Sciatic nerve (tissue), 2 donors: ENCODE measurements at regions not wholly inside any gene's neighbourhood (a gene's known extent, or its start where the extent isn't known, plus 50 kb on each side); places are given as distances from the start of the nearest gene placed in this dataset.
"Not testable (repeated sequence)": the region's sequence is repeated elsewhere in the genome, so short reads cannot be mapped to it uniquely, and the experiment has no call there.

Experiments
- ATAC-seq: fragments of 200-7000 bp; cut with Tn5 transposase; one replicate; pipeline ENCODE4 v1.9.1; 2020; ENCODE audit warnings: mild to moderate bottlenecking, moderate library complexity
- DNase-seq: peaks from one replicate; pipeline ENCODE4 v3.0.0-alpha.2; 2020; ENCODE audit warnings: low spot score
- intact Hi-C: fragments of 100-400 bp; cut with DNase I; formaldehyde crosslinking; loops from one replicate; pipeline ENCODE4 v1.14.2; 2022
- donor health status: DM: no; HTN: no; CAD: no.
- donor health status: DM: no; HTN: no; CAD: no.

GRCh38 chr6:18656506-18656905 is 269.4 kb downstream of the RNF144B start:
- no peak for DNase-seq
- intact Hi-C loops = no loop called here
- no peak for ATAC-seq

GRCh38 chr6:18659994-18660393 is 272.8 kb downstream of the RNF144B start:
- intact Hi-C loops, ATAC-seq: not testable (repeated sequence)

GRCh38 chr6:18663011-18663410 is 275.9 kb downstream of the RNF144B start:
- intact Hi-C loops = no loop called here
- ATAC-seq = no peak
- DNase-seq = no peak

More at GRCh38 chr6:18659994-18660393, 272.8 kb downstream of the RNF144B start:
- not testable (repeated sequence) for DNase-seq

- ATAC-seq (no peak), DNase-seq (no peak)
- intact Hi-C loops = no loop called here
Measured at GRCh38 chr6:18664401-18664800, 277.3 kb downstream of the RNF144B start.

GRCh38 chr6:18667612-18668011 is 280.5 kb downstream of the RNF144B start:
- no peak for ATAC-seq
- DNase-seq = no peak
- intact Hi-C loops = no loop called here

GRCh38 chr6:18668994-18669393 is 281.8 kb downstream of the RNF144B start:
- intact Hi-C loops = no loop called here
- ATAC-seq (no peak), DNase-seq (no peak)

- ATAC-seq (no peak), DNase-seq (no peak)
- intact Hi-C loops = no loop called here
Measured at GRCh38 chr6:18672852-18673251, 285.7 kb downstream of the RNF144B start.

GRCh38 chr6:18674346-18674745 is 287.2 kb downstream of the RNF144B start:
- no peak for ATAC-seq
- intact Hi-C loops = no loop called here

GRCh38 chr6:18675881-18676280 is 288.7 kb downstream of the RNF144B start:
- no peak for DNase-seq
- ATAC-seq = no peak
- intact Hi-C loops = no loop called here

More at GRCh38 chr6:18674346-18674745, 287.2 kb downstream of the RNF144B start:
- no peak for DNase-seq

GRCh38 chr6:18676548-18676947 is 289.4 kb downstream of the RNF144B start:
- ATAC-seq (no peak), DNase-seq (no peak)
- intact Hi-C loops = no loop called here

GRCh38 chr6:18680842-18681241 is 293.7 kb downstream of the RNF144B start:
- no peak for DNase-seq
- ATAC-seq = no peak
- intact Hi-C loops = no loop called here

- intact Hi-C loops = no loop called here
- DNase-seq (no peak), ATAC-seq (no peak)
Measured at GRCh38 chr6:18681832-18682503, 294.8 kb downstream of the RNF144B start.

GRCh38 chr6:18684343-18684742 is 297.2 kb downstream of the RNF144B start:
- ATAC-seq = no peak
- DNase-seq = no peak
- intact Hi-C loops = no loop called here

GRCh38 chr6:18692929-18693685 is 306.0 kb downstream of the RNF144B start:
- DNase-seq = no peak
- intact Hi-C loops = no loop called here
- no peak for ATAC-seq

- DNase-seq = no peak
- intact Hi-C loops = no loop called here
- no peak for ATAC-seq
Measured at GRCh38 chr6:18693881-18694280, 306.7 kb downstream of the RNF144B start.

- ATAC-seq (no peak), DNase-seq (no peak)
- intact Hi-C loops = no loop called here
Measured at GRCh38 chr6:18703546-18703945, 316.4 kb downstream of the RNF144B start.

GRCh38 chr6:18707714-18708439 is 320.7 kb downstream of the RNF144B start:
- no peak for ATAC-seq
- intact Hi-C loops = no loop called here
- DNase-seq = no peak

GRCh38 chr6:18712595-18712994 is 325.4 kb downstream of the RNF144B start:
- intact Hi-C loops = no loop called here
- ATAC-seq (no peak), DNase-seq (no peak)

GRCh38 chr6:18720075-18720474 is 332.9 kb downstream of the RNF144B start:
- ATAC-seq = no peak

GRCh38 chr6:18724056-18724455 is 336.9 kb downstream of the RNF144B start:
- DNase-seq (no peak), ATAC-seq (no peak)
- intact Hi-C loops = no loop called here

More at GRCh38 chr6:18720075-18720474, 332.9 kb downstream of the RNF144B start:
- DNase-seq = no peak
- intact Hi-C loops = no loop called here
